K562 (cell line): ENCODE measurements at regions not wholly inside any gene's neighbourhood (a gene's known extent, or its start where the extent isn't known, plus 50 kb on each side); places are given as distances from the start of the nearest gene placed in this dataset.

Experiments used
- ATAC-seq: fragments of 200-7000 bp; cut with Tn5 transposase; 3 replicates; pipeline ENCODE4 v1.9.1; 2020; ENCODE audit warnings: moderate library complexity
- BruUV-seq: library from RNA; stranded (reverse); fragments of 400-500 nt; replicated peaks from 2 replicates; lab custom pipeline; 2021; lab: Mats Ljungman, UMichigan
- CTCF ChIA-PET: fragments of 300-600 bp; formaldehyde crosslinking; extraction: SDS; loops from one replicate; lab custom pipeline; 2021; ENCODE audit warnings: low intra/inter-chr PET ratio; lab: Yijun Ruan, JAX
- POLR2A ChIA-PET: fragments of 300-600, 350-650 bp; sonication (Branson Sonifier 250); formaldehyde crosslinking; extraction: SDS; loops from one replicate; lab custom pipeline; 2021; ENCODE audit warnings: antibody characterized with exemption, inconsistent platforms; lab: Yijun Ruan, JAX
- DNase-seq, 4 experiments: peaks; one replicate each; pipeline versions ENCODE4 v3.0.0 to v3.0.0-alpha.2; 2011 to 2018; ENCODE audit warnings: low spot score in 3 of 4, mixed read lengths in 3 of 4; ENCODE audit errors: extremely low read depth in 1 of 4
- FAIRE-seq: peaks from 2 replicates; lab custom pipeline; 2011; peaks lifted over from hg19 to GRCh38; lab: Jason Lieb, UNC
- H2AFZ ChIP-seq: 2 replicates; pipeline ENCODE4 v1.6.0; 2011; ENCODE audit warnings: low read depth, low read length, control low read depth, inconsistent platforms
- H3K27ac ChIP-seq: fragments of 200-600 bp; 3 replicates; pipeline ENCODE4 v1.8.0; 2011; ENCODE audit warnings: low read depth, mild to moderate bottlenecking, control low read depth, inconsistent platforms, low read length, moderate library complexity, mixed read lengths; ENCODE audit errors: extremely low read depth
- H3K27me3 ChIP-seq, 2 experiments: fragments of 300-600 bp in 1 of 2; 2 replicates in 1 of 2; 3 replicates in 1 of 2; pipeline versions ENCODE4 v1.6.0 to v1.8.0; 2011; ENCODE audit warnings: inconsistent platforms in 2 of 2, low read length in 2 of 2, mild to moderate bottlenecking in 1 of 2, mixed read lengths in 1 of 2, moderate library complexity in 1 of 2; ENCODE audit not compliant: control insufficient read depth in 2 of 2, insufficient read depth in 2 of 2
- H3K36me3 ChIP-seq: fragments of 300-600 bp; 3 replicates; pipeline ENCODE4 v1.8.0; 2011; ENCODE audit warnings: mild to moderate bottlenecking, low read length, inconsistent platforms; ENCODE audit not compliant: control insufficient read depth, insufficient read depth
- H3K4me1 ChIP-seq, 2 experiments: fragments of 200-600 bp in 1 of 2; replicated peaks in 1 of 2; 2 replicates in 1 of 2; 3 replicates in 1 of 2; pipeline versions ENCODE4 v1.5.1 to v1.8.0; 2011; ENCODE audit warnings: inconsistent platforms in 2 of 2, low read length in 2 of 2, mild to moderate bottlenecking in 1 of 2, mixed read lengths in 1 of 2, moderate library complexity in 1 of 2; ENCODE audit not compliant: control insufficient read depth in 2 of 2, insufficient read depth in 2 of 2
- H3K4me2 ChIP-seq: 2 replicates; pipeline ENCODE4 v1.6.1; 2011; ENCODE audit warnings: low read length, control low read depth, inconsistent platforms, mixed read lengths; ENCODE audit not compliant: insufficient read depth
- H3K4me3 ChIP-seq: fragments of 200-600 bp; sonication (generic), shearing (Covaris generic); 2 replicates; pipeline ENCODE4 v1.5.1; 2016; ENCODE audit warnings: control low read depth, inconsistent platforms
- H3K79me2 ChIP-seq: fragments of 200-600 bp; 3 replicates; pipeline ENCODE4 v1.8.0; 2011; ENCODE audit warnings: low read length, inconsistent platforms; ENCODE audit not compliant: control insufficient read depth, insufficient read depth
- H3K9ac ChIP-seq, 2 experiments: 2 replicates each; pipeline versions ENCODE4 v1.6.0 to v1.6.1; 2011; ENCODE audit warnings: low read depth in 2 of 2, low read length in 2 of 2, control low read depth in 1 of 2, inconsistent platforms in 1 of 2, mild to moderate bottlenecking in 1 of 2, mixed read lengths in 1 of 2; ENCODE audit not compliant: insufficient read depth in 1 of 2
- H3K9me1 ChIP-seq: one replicate; pipeline ENCODE4 v1.6.0; 2011; ENCODE audit warnings: inconsistent platforms, mild to moderate bottlenecking, low read length, moderate library complexity; ENCODE audit not compliant: control insufficient read depth, insufficient read depth
- H3K9me3 ChIP-seq: replicated peaks from 2 replicates; pipeline ENCODE4 v1.5.1; 2011; ENCODE audit warnings: low read depth, low read length, inconsistent platforms; ENCODE audit not compliant: control insufficient read depth, insufficient read depth
- H4K20me1 ChIP-seq: replicated peaks from 2 replicates; pipeline ENCODE4 v1.6.1; 2011; ENCODE audit warnings: low read length, inconsistent platforms, mixed read lengths; ENCODE audit not compliant: control insufficient read depth, insufficient read depth
- ARHGAP35 ChIP-seq: fragments of 450-650 bp; IDR thresholded peaks from 2 replicates; pipeline ENCODE4 v1.6.1; 2018; ENCODE audit not compliant: partially characterized antibody
- BACH1 ChIP-seq: fragments of 200-800 bp; sonication (Bioruptor generic); IDR thresholded peaks from 2 replicates; pipeline ENCODE4 v1.6.1; 2016; ENCODE audit warnings: missing genetic modification characterization, missing compliant biosample characterization
- CTBP1 ChIP-seq: fragments of 450-650 bp; IDR thresholded peaks from 2 replicates; pipeline ENCODE4 v1.6.1; 2016; ENCODE audit warnings: borderline replicate concordance
- DDX20 ChIP-seq: fragments of 450-650 bp; IDR thresholded peaks from 2 replicates; pipeline ENCODE4 v1.6.1; 2016; ENCODE audit warnings: missing genetic modification characterization, low read depth, mild to moderate bottlenecking, missing compliant biosample characterization, moderate library complexity
- E2F3 ChIP-seq: fragments of 250-450 bp; sonication (Bioruptor Pico); IDR thresholded peaks from 2 replicates; pipeline ENCODE4 v1.4.0; 2020; ENCODE audit warnings: mild to moderate bottlenecking
- ELK1 ChIP-seq: sonication (generic); formaldehyde crosslinking; IDR thresholded peaks from 2 replicates; pipeline ENCODE4 v1.8.1; 2022; ENCODE audit warnings: missing genetic modification reagents
- HDGF ChIP-seq: fragments of 450-650 bp; IDR thresholded peaks from 2 replicates; pipeline ENCODE4 v1.6.1; 2016
- MBD1 ChIP-seq: fragments of 250-450 bp; sonication (Bioruptor Pico); IDR thresholded peaks from 2 replicates; pipeline ENCODE4 v1.8.0; 2022; ENCODE audit warnings: inconsistent platforms
- MIER1 ChIP-seq: fragments of 450-650 bp; IDR thresholded peaks from 2 replicates; pipeline ENCODE4 v1.6.1; 2016; ENCODE audit warnings: antibody characterized with exemption, mild to moderate bottlenecking, low read depth
- NCOA6 ChIP-seq: fragments of 450-650 bp; IDR thresholded peaks from 2 replicates; pipeline ENCODE4 v1.6.1; 2017; ENCODE audit warnings: mild to moderate bottlenecking
- NFE2 ChIP-seq: IDR thresholded peaks from 2 replicates; pipeline ENCODE4 v1.6.1; 2014; ENCODE audit warnings: antibody characterized with exemption, low read depth
- RBFOX2 ChIP-seq: fragments of 200-400 bp; formaldehyde crosslinking; IDR thresholded peaks from 2 replicates; pipeline ENCODE4 v1.6.1; 2017; ENCODE audit warnings: low read depth, mild to moderate bottlenecking, low read length, moderate library complexity
- RBM14 ChIP-seq: fragments of 200-400 bp; formaldehyde crosslinking; IDR thresholded peaks from 2 replicates; pipeline ENCODE4 v1.6.1; 2018; ENCODE audit warnings: low read depth, mild to moderate bottlenecking, low read length, moderate library complexity, borderline replicate concordance; ENCODE audit not compliant: insufficient read depth
- RBM22 ChIP-seq: fragments of 200-400 bp; formaldehyde crosslinking; IDR thresholded peaks from 2 replicates; pipeline ENCODE4 v1.6.1; 2018; ENCODE audit warnings: low read length, low read depth; ENCODE audit not compliant: poor library complexity, severe bottlenecking
- ZNF217 ChIP-seq: sonication (generic); formaldehyde crosslinking; IDR thresholded peaks from 2 replicates; pipeline ENCODE4 v1.8.0; 2022; ENCODE audit warnings: mild to moderate bottlenecking, missing genetic modification reagents
- ZNF75A ChIP-seq: fragments of 450-650 bp; formaldehyde crosslinking; IDR thresholded peaks from 2 replicates; pipeline ENCODE4 v1.4.0; 2020; ENCODE audit warnings: mild to moderate bottlenecking
- ZSCAN29 ChIP-seq: fragments of 450-650 bp; IDR thresholded peaks from 2 replicates; pipeline ENCODE4 v1.6.1; 2017
- WGBS: fragments of 100-300 bp; shearing (Covaris generic); methylation state at CpG from one replicate; pipeline ENCODE4 v1.1.6; 2016; ENCODE audit warnings: low coverage, mixed read lengths; ENCODE audit not compliant: insufficient coverage; ENCODE audit errors: missing lambda C conversion rate; 5-methylcytosine and 5-hydroxymethylcytosine counted together
- in situ Hi-C: fragments of 300-500 bp; cut with MboI; formaldehyde crosslinking; loops from 4 replicates; pipeline ENCODE4 v1.15.0; 2018; ENCODE audit warnings: inconsistent platforms, mixed read lengths
- intact Hi-C: fragments of 100-400 bp; cut with micrococcal nuclease; formaldehyde crosslinking; loops from 2 replicates; pipeline ENCODE4 v1.14.2; 2022
- TF ChIP-seq, protein P1 (sequence below), 2 experiments: fragments of 450-650 bp; IDR thresholded peaks; 2 replicates each; pipeline ENCODE4 v1.6.1; 2018; ENCODE audit warnings: mild to moderate bottlenecking in 2 of 2, low read depth in 1 of 2; ENCODE audit not compliant: partially characterized antibody in 2 of 2

- no peak overlapping the region for H2AFZ ChIP-seq
- BruUV-seq: no TSS peak
- intact Hi-C loops (no loop called here), in situ Hi-C loops (no loop called here)
- H3K4me1 ChIP-seq: peaks cover 0 to 17% of the 10 kb centered on the region in 2 experiments; a peak in 3 of 5 replicates
- no peak for ATAC-seq
- POLR2A ChIA-PET: interaction anchor here (0.5 to 0.6 kb wide), 2 partner anchors 457 to 1259 kb away, joined by 3 read pairs; no protein-coding TSS in a partner anchor
- CTCF ChIA-PET: no interaction called here
- H3K9ac ChIP-seq: no peak overlapping the region
- H3K4me3 ChIP-seq: no peak overlapping the region
- H4K20me1 ChIP-seq: no peaks in the 10 kb centered on the region
- no peaks in the 10 kb centered on the region for H3K36me3 ChIP-seq
- WGBS: 69% methylated on average over 14 of the region's 14 CpGs
- H3K9me1 ChIP-seq: no peaks in the 10 kb centered on the region
- H3K79me2 ChIP-seq: no peaks in the 10 kb centered on the region
- no peaks in the 10 kb centered on the region for H3K9me3 ChIP-seq
- H3K27ac ChIP-seq: no peak overlapping the region
- no peak overlapping the region for H3K4me2 ChIP-seq
- no peaks in the 10 kb centered on the region for H3K27me3 ChIP-seq
- FAIRE-seq: no peak
- no peak for TF ChIP-seq ZSCAN29
- no peak for TF ChIP-seq NCOA6
- TF ChIP-seq, protein P1, sequence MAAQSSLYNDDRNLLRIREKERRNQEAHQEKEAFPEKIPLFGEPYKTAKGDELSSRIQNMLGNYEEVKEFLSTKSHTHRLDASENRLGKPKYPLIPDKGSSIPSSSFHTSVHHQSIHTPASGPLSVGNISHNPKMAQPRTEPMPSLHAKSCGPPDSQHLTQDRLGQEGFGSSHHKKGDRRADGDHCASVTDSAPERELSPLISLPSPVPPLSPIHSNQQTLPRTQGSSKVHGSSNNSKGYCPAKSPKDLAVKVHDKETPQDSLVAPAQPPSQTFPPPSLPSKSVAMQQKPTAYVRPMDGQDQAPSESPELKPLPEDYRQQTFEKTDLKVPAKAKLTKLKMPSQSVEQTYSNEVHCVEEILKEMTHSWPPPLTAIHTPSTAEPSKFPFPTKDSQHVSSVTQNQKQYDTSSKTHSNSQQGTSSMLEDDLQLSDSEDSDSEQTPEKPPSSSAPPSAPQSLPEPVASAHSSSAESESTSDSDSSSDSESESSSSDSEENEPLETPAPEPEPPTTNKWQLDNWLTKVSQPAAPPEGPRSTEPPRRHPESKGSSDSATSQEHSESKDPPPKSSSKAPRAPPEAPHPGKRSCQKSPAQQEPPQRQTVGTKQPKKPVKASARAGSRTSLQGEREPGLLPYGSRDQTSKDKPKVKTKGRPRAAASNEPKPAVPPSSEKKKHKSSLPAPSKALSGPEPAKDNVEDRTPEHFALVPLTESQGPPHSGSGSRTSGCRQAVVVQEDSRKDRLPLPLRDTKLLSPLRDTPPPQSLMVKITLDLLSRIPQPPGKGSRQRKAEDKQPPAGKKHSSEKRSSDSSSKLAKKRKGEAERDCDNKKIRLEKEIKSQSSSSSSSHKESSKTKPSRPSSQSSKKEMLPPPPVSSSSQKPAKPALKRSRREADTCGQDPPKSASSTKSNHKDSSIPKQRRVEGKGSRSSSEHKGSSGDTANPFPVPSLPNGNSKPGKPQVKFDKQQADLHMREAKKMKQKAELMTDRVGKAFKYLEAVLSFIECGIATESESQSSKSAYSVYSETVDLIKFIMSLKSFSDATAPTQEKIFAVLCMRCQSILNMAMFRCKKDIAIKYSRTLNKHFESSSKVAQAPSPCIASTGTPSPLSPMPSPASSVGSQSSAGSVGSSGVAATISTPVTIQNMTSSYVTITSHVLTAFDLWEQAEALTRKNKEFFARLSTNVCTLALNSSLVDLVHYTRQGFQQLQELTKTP (IDR thresholded peaks at IDR 0.05; ENCODE audit: low read depth in 1 of 2, partially characterized antibody in 2 of 2): no peak
- no peak for TF ChIP-seq MBD1
- no peak for TF ChIP-seq DDX20 (tag)
- no peak for TF ChIP-seq RBM14
- no peak for TF ChIP-seq E2F3 (CRISPR knock-in tag)
- TF ChIP-seq CTBP1: no peak
- no peak for TF ChIP-seq RBFOX2
- TF ChIP-seq BACH1: no peak
- no peak for TF ChIP-seq MIER1
- no peak for TF ChIP-seq ARHGAP35
- TF ChIP-seq ZNF217: no peak
- TF ChIP-seq HDGF: no peak
- TF ChIP-seq ZNF75A (CRISPR knock-in tag): no peak
- TF ChIP-seq NFE2: no peak
- no peak for TF ChIP-seq ELK1
- no peak for TF ChIP-seq RBM22
- DNase-seq: no peak
Measured at GRCh38 chr1:60896701-60897363, 185.5 kb upstream of the NFIA start.
